WTC11 (cell line): ENCODE measurements at regions not wholly inside any gene's neighbourhood (a gene's known extent, or its start where the extent isn't known, plus 50 kb on each side); places are given as distances from the start of the nearest gene placed in this dataset.

Experiments
- ATAC-seq: fragments of 200-7000 bp; cut with Tn5 transposase; 2 replicates; pipeline ENCODE4 v1.10.0; 2021; ENCODE audit warnings: mild to moderate bottlenecking, moderate library complexity
- CTCF ChIA-PET: fragments of 300-600 bp; sonication (Branson Sonifier 250); formaldehyde crosslinking; loops from one replicate; lab custom pipeline; 2021; ENCODE audit warnings: antibody characterized with exemption; lab: Charles Lee
- POLR2A ChIA-PET: fragments of 350-600 bp; sonication (Branson Sonifier 250); formaldehyde crosslinking; loops from one replicate; lab custom pipeline; 2021; ENCODE audit warnings: antibody characterized with exemption; lab: Charles Lee
- DNase-seq: peaks from one replicate; pipeline ENCODE4 v3.0.0; 2021; ENCODE audit warnings: low spot score
- H3K27ac Mint-ChIP-seq: 2 replicates; pipeline ENCODE4 v1.8.0; 2021; ENCODE audit warnings: mixed read lengths
- H3K27me3 Mint-ChIP-seq: 2 replicates; pipeline ENCODE4 v1.8.0; 2021; ENCODE audit warnings: low read depth, mild to moderate bottlenecking, moderate library complexity, mixed read lengths
- H3K36me3 Mint-ChIP-seq: 2 replicates; pipeline ENCODE4 v1.8.0; 2021; ENCODE audit warnings: mixed read lengths
- H3K4me1 Mint-ChIP-seq: 2 replicates; pipeline ENCODE4 v1.8.0; 2022; ENCODE audit warnings: mixed read lengths
- H3K4me3 Mint-ChIP-seq: 2 replicates; pipeline ENCODE4 v1.8.0; 2021; ENCODE audit warnings: mild to moderate bottlenecking, moderate library complexity, mixed read lengths
- H3K9me3 Mint-ChIP-seq: 2 replicates; pipeline ENCODE4 v1.8.0; 2021; ENCODE audit warnings: mixed read lengths
- AFF4 ChIP-seq: sonication (generic); formaldehyde crosslinking; IDR thresholded peaks from 2 replicates; pipeline ENCODE4 v1.8.1; 2023; ENCODE audit warnings: mild to moderate bottlenecking, missing genetic modification reagents, borderline replicate concordance
- CBFB ChIP-seq: sonication (generic); formaldehyde crosslinking; IDR thresholded peaks from 2 replicates; pipeline ENCODE4 v1.8.1; 2022; ENCODE audit warnings: mild to moderate bottlenecking, low read depth, missing genetic modification reagents
- CREB1 ChIP-seq: sonication (generic); formaldehyde crosslinking; IDR thresholded peaks from 2 replicates; pipeline ENCODE4 v1.8.0; 2023; ENCODE audit warnings: mild to moderate bottlenecking, missing genetic modification reagents
- FOXK1 ChIP-seq: sonication (generic); formaldehyde crosslinking; IDR thresholded peaks from 2 replicates; pipeline ENCODE4 v1.8.0; 2022; ENCODE audit warnings: mild to moderate bottlenecking, moderate library complexity, missing genetic modification reagents
- GTF2I ChIP-seq: fragments of 250-450 bp; sonication (Bioruptor Pico); conservative IDR thresholded peaks from 2 replicates; pipeline ENCODE4 v1.4.0; 2021; ENCODE audit warnings: mild to moderate bottlenecking
- HMGXB4 ChIP-seq: sonication (generic); formaldehyde crosslinking; IDR thresholded peaks from 2 replicates; pipeline ENCODE4 v1.8.1; 2023; ENCODE audit warnings: mild to moderate bottlenecking, moderate library complexity, missing genetic modification reagents
- JAZF1 ChIP-seq: fragments of 250-450 bp; sonication (Bioruptor Pico); IDR thresholded peaks from 2 replicates; pipeline ENCODE4 v1.9.0; 2021; ENCODE audit warnings: moderate library complexity, mild to moderate bottlenecking, inconsistent platforms
- KAT7 ChIP-seq: sonication (generic); formaldehyde crosslinking; IDR thresholded peaks from 2 replicates; pipeline ENCODE4 v1.8.1; 2023; ENCODE audit warnings: missing genetic modification reagents, mild to moderate bottlenecking, borderline replicate concordance
- MAX ChIP-seq: sonication (generic); formaldehyde crosslinking; IDR thresholded peaks from 2 replicates; pipeline ENCODE4 v1.8.0; 2022; ENCODE audit warnings: mild to moderate bottlenecking, missing genetic modification reagents
- MLX ChIP-seq: sonication (generic); formaldehyde crosslinking; IDR thresholded peaks from 2 replicates; pipeline ENCODE4 v1.8.1; 2023; ENCODE audit warnings: mild to moderate bottlenecking, missing genetic modification reagents, moderate library complexity
- NFATC4 ChIP-seq: fragments of 250-450 bp; sonication (Bioruptor Pico); IDR thresholded peaks from 2 replicates; pipeline ENCODE4 v1.9.0; 2021; ENCODE audit warnings: mild to moderate bottlenecking
- USF2 ChIP-seq: sonication (generic); formaldehyde crosslinking; IDR thresholded peaks from 2 replicates; pipeline ENCODE4 v1.8.1; 2023; ENCODE audit warnings: mild to moderate bottlenecking, missing genetic modification reagents, moderate library complexity
- ZNF219 ChIP-seq: sonication (generic); formaldehyde crosslinking; IDR thresholded peaks from 2 replicates; pipeline ENCODE4 v1.8.0; 2023; ENCODE audit warnings: missing genetic modification reagents, mild to moderate bottlenecking, borderline replicate concordance
- ZNF396 ChIP-seq: fragments of 250-450 bp; sonication (Bioruptor Pico); IDR thresholded peaks from 2 replicates; pipeline ENCODE4 v1.8.0; 2021; ENCODE audit warnings: mild to moderate bottlenecking, moderate library complexity, borderline replicate concordance
- ZNF416 ChIP-seq: fragments of 250-450 bp; sonication (Bioruptor Pico); IDR thresholded peaks from 2 replicates; pipeline ENCODE4 v1.9.0; 2021; ENCODE audit warnings: mild to moderate bottlenecking, inconsistent platforms
- ZNF425 ChIP-seq: fragments of 250-450 bp; sonication (Bioruptor Pico); conservative IDR thresholded peaks from 2 replicates; pipeline ENCODE4 v1.9.0; 2021; ENCODE audit warnings: mild to moderate bottlenecking
- ZNF532 ChIP-seq: fragments of 250-450 bp; sonication (Bioruptor Pico); IDR thresholded peaks from 2 replicates; pipeline ENCODE4 v1.9.0; 2021; ENCODE audit warnings: mild to moderate bottlenecking, borderline replicate concordance

- no peak overlapping the region for H3K4me3 Mint-ChIP-seq
- peaks cover 3% of the 10 kb centered on the region; the same call in 1 of the 2 replicates for H3K4me1 Mint-ChIP-seq
- ATAC-seq = no peak
- TF ChIP-seq FOXK1 (CRISPR knock-in tag) (no peak), ZNF425 (CRISPR knock-in tag) (no peak), ZNF219 (no peak), KAT7 (CRISPR knock-in tag) (no peak), CBFB (CRISPR knock-in tag) (no peak), AFF4 (CRISPR knock-in tag) (no peak), GTF2I (CRISPR knock-in tag) (no peak), JAZF1 (CRISPR knock-in tag) (no peak), HMGXB4 (CRISPR knock-in tag) (no peak), MAX (CRISPR knock-in tag) (no peak), ZNF396 (CRISPR knock-in tag) (no peak), ZNF416 (CRISPR knock-in tag) (no peak), NFATC4 (CRISPR knock-in tag) (no peak), CREB1 (CRISPR knock-in tag) (no peak)
- no peaks in the 10 kb centered on the region for H3K27me3 Mint-ChIP-seq
- H3K27ac Mint-ChIP-seq = no peak overlapping the region
- H3K36me3 Mint-ChIP-seq = no peaks in the 10 kb centered on the region
- POLR2A ChIA-PET = no interaction called here
- peaks cover 7% of the 10 kb centered on the region; the same call in 1 of the 2 replicates for H3K9me3 Mint-ChIP-seq
- no peak for DNase-seq
- CTCF ChIA-PET = no interaction called here
Measured at GRCh38 chr3:182052332-182052731, 340.6 kb downstream of the SOX2 start.

GRCh38 chr3:182052757-182053156, 341.0 kb downstream of the SOX2 start:
- ATAC-seq (no peak), DNase-seq (no peak)
- H3K4me3 Mint-ChIP-seq = no peak overlapping the region
- no peaks in the 10 kb centered on the region for H3K36me3 Mint-ChIP-seq
- peaks cover 3% of the 10 kb centered on the region; the same call in 1 of the 2 replicates for H3K4me1 Mint-ChIP-seq
- no peaks in the 10 kb centered on the region for H3K27me3 Mint-ChIP-seq
- POLR2A ChIA-PET = no interaction called here
- H3K27ac Mint-ChIP-seq = no peak overlapping the region
- H3K9me3 Mint-ChIP-seq = peaks cover 7% of the 10 kb centered on the region; the same call in 1 of the 2 replicates
- CTCF ChIA-PET = interaction anchor here (0.9 kb wide), 1 partner anchor 352 kb away, joined by 3 read pairs; no protein-coding TSS in a partner anchor
- TF ChIP-seq USF2 (CRISPR knock-in tag) (no peak), MLX (CRISPR knock-in tag) (no peak), ZNF532 (no peak), AFF4 (CRISPR knock-in tag) (no peak)
